ENCODE measurements at regions not wholly inside any gene's neighbourhood (a gene's known extent, or its start where the extent isn't known, plus 50 kb on each side); places are given as distances from the start of the nearest gene placed in this dataset.
"Not testable (repeated sequence)": the region's sequence is repeated elsewhere in the genome, so short reads cannot be mapped to it uniquely, and the experiment has no call there.

DNA sequence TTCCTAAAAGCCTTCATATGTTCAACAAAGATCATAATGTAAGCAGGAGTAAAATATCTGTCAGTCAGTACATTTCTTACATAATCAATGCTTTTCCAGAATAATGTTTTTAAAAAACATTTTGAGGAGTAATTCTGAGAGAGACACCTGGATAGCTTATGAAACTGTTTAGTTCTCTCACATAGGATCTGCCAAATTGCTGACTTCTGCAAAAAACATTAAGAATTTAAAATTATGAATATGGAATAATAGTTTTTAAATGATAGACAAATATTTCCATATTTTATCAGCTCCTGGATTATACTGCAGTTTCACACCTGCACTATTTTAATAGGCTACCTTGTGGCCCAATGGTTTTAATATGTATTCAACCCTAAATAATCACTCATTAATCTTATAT lies 142.7 kb upstream of the RUNX1 start:
- TF ChIP-seq, protein P1, sequence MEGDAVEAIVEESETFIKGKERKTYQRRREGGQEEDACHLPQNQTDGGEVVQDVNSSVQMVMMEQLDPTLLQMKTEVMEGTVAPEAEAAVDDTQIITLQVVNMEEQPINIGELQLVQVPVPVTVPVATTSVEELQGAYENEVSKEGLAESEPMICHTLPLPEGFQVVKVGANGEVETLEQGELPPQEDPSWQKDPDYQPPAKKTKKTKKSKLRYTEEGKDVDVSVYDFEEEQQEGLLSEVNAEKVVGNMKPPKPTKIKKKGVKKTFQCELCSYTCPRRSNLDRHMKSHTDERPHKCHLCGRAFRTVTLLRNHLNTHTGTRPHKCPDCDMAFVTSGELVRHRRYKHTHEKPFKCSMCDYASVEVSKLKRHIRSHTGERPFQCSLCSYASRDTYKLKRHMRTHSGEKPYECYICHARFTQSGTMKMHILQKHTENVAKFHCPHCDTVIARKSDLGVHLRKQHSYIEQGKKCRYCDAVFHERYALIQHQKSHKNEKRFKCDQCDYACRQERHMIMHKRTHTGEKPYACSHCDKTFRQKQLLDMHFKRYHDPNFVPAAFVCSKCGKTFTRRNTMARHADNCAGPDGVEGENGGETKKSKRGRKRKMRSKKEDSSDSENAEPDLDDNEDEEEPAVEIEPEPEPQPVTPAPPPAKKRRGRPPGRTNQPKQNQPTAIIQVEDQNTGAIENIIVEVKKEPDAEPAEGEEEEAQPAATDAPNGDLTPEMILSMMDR (IDR thresholded peaks at IDR 0.05): no peak
- ATAC-seq (no peak), FAIRE-seq (no peak), DNase-seq (no peak)
- H3K4me1 ChIP-seq: no peaks in the 10 kb centered on the region
- no peaks in the 10 kb centered on the region for H3K27me3 ChIP-seq
- H3K27ac ChIP-seq: no peak overlapping the region
- no peaks in the 10 kb centered on the region for H3K36me3 ChIP-seq
- intact Hi-C loops (cut with DNase I): no loop called here
- no peak overlapping the region for H3K4me3 ChIP-seq
- H3K9me3 ChIP-seq: no peaks in the 10 kb centered on the region

DNA sequence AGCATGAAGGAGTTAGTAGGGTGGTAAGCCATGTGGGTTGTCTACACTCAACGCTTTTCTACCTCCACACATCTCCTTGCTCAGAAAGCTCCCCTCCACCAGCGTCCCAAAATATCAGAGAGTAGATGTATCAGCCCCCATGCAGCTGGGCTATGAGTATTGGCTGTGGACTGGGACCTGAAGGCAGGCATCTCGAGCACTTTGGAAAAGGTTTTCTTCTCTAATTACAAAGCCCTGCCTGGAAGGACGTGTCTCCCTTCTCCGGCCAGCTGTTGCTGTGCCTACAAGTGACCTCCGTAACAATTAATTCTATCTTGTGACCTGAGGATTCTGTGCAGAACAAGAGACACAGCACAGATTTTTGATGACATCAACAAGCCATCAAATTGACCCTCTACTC lies 142.0 kb upstream of the RUNX1 start:
- Histone ChIP-seq H3K4me3 (no peak overlapping the region), H3K4me1 (no peaks in the 10 kb centered on the region), H3K27ac (no peak overlapping the region), H3K36me3 (no peaks in the 10 kb centered on the region), H3K9me3 (no peaks in the 10 kb centered on the region), H3K27me3 (no peaks in the 10 kb centered on the region)
- FAIRE-seq: no peak
- TF ChIP-seq, protein P1 (IDR thresholded peaks at IDR 0.05): no peak
- 73 to 75% methylated on average over 6 of the region's 6 CpGs for WGBS, 2 donors
- no peak for ATAC-seq
- DNase-seq: no peak
- intact Hi-C loops (cut with DNase I): no loop called here

DNA sequence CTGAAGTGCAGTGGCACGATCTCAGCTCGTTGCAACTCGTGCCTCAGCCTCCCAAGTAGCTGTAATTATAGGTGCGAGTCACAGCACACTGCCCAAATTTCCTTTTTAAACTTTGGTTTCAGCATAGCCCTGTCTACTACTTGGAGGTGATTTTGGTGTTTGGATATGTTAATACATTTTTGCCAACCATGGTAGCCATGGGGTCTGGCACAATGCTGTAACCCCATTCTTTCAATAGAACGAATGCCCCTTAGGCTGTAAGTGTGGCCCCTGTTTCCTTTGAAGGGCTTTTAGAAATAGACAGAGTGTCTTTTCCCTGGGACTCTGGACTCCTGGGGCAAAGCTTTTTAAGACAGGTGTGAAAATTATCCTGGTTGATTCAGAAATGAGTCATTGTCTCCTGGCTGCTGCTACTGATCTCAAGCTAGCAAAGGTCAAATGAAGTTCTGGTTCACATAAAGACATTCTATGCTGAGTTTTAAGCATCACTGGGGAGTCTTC lies 141.1 kb upstream of the RUNX1 start:
- H3K9me3 ChIP-seq: no peaks in the 10 kb centered on the region
- peak in 2 of 4 donors; percentile 49 to 66 for ATAC-seq
- H3K27me3 ChIP-seq: no peaks in the 10 kb centered on the region
- H3K27ac ChIP-seq: no peak overlapping the region
- intact Hi-C loops (cut with DNase I): no loop called here
- TF ChIP-seq, protein P1 (IDR thresholded peaks at IDR 0.05): no peak
- no peak for FAIRE-seq
- H3K4me1 ChIP-seq: no peaks in the 10 kb centered on the region
- DNase-seq: no peak
- no peak overlapping the region for H3K4me3 ChIP-seq
- 78 to 85% methylated on average over 5 of the region's 5 CpGs for WGBS, 2 donors
- H3K36me3 ChIP-seq: no peaks in the 10 kb centered on the region

DNA sequence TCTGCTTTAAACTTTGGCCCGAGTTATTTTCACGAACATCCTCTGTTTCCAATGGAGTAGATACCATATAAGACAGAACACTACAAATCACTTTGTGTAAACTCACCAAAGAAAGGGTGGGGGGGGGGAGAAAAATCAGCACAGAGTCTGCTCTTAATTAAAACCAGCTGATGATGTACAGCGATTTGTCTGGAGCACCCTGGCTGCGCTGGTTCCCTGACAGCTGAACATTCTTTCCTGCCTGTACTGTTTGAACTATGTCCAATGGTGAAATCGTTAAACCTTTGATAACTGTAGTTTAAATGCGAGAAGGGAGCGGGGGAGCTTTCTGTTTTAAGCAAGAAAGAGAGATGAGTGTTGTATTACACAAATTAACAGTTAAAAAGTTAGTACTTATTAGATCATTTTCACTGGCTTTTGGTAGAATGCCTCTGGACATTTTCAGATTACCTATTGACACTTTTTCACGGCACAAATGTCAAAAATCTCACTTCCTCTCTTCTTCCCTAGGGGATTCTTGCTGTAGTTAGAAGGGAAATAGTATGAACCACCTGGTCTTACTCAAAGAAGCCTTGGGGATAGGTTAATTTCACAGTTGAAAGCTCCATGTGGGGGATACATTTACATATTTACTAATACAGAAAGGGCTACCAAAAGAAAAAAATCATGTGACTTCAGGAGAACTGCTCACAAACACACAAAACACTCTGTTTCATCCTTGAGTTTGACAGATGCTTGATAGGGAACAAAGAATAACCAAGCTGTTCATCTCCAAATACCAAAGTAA lies 140.2 kb upstream of the RUNX1 start:
- no peak for FAIRE-seq

DNA sequence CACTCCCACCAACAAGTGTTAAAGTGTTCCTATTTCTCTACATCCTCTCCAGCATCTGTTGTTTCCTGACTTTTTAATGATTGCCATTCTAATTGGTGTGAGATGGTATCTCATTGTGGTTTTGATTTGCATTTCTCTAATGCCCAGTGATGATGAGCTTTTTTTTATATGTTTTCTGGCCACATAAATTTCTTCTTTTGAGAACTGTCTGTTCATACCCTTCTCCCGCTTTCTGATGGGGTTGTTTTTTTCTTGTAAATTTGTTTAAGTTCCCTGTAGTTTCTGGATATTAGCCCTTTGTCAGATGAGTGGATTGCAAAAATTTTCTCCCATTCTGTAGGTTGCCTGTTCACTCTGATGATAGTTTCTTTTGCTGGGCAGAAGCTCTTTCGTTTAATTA lies 134.3 kb upstream of the RUNX1 start:
- ATAC-seq; DNase-seq; H3K9me3 ChIP-seq; H3K27ac ChIP-seq; FAIRE-seq; H3K4me1 ChIP-seq; H3K27me3 ChIP-seq; H3K36me3 ChIP-seq; H3K4me3 ChIP-seq; intact Hi-C loops (cut with DNase I): not testable (repeated sequence)
- 58 to 59% methylated on average over 2 of the region's 2 CpGs for WGBS, 2 donors

More for the DNA sequence above, 140.2 kb upstream of the RUNX1 start:
- Histone ChIP-seq H3K4me3 (no peak overlapping the region), H3K27ac (no peak overlapping the region), H3K4me1 (no peaks in the 10 kb centered on the region), H3K27me3 (no peaks in the 10 kb centered on the region), H3K36me3 (no peaks in the 10 kb centered on the region), H3K9me3 (no peaks in the 10 kb centered on the region)
- TF ChIP-seq, protein P1 (IDR thresholded peaks at IDR 0.05): no peak
- intact Hi-C loops (cut with DNase I): no loop called here
- ATAC-seq (peak in 2 of 4 donors; percentile 60 to 62), DNase-seq (no peak)
- WGBS, 2 donors: 23 to 26% methylated on average over 8 of the region's 8 CpGs

Measured in pancreas (tissue), 10 donors.